ENCODE measurements at regions not wholly inside any gene's neighbourhood (a gene's known extent, or its start where the extent isn't known, plus 50 kb on each side); places are given as distances from the start of the nearest gene placed in this dataset.

DNA sequence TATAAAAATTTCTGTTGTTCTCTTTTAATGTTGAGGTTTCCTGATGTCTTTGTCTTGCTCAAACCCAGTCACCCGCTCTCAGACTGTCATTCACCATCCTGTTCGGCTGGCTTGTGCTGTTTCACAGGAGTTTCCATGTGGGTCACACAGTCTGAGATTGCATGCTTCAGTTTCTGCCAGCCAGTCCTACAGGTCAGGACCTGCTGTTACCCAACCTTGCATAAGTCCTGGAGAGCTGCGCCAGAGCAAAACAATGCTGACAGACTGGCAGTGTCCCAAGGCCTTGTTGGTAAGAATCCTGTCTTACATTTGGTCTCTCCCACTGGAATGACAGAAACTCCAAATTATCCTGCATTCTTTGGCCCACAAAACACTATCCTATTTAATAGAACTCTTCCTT is 340.0 kb upstream of the SLITRK5 start:
- TF ChIP-seq CTCF (IDR thresholded peaks at IDR 0.05; ENCODE audit: extremely low read depth in 1 of 2, insufficient read depth in 1 of 2, low read depth in 1 of 2, low read length in 2 of 2) (no peak), POLR2AphosphoS5 (IDR thresholded peaks at IDR 0.05; ENCODE audit: insufficient read depth, low read depth, low read length) (no peak), EZH2 (IDR thresholded peaks at IDR 0.05; ENCODE audit: borderline replicate concordance, low read depth, low read length, severe bottlenecking) (no peak), FOS (IDR thresholded peaks at IDR 0.05; ENCODE audit: borderline replicate concordance, insufficient read depth, low read length) (no peak), MYC (IDR thresholded peaks at IDR 0.05; ENCODE audit: low read depth, low read length) (no peak), POLR2A (IDR thresholded peaks at IDR 0.05; ENCODE audit: low read depth, low read length) (no peak), MAX (IDR thresholded peaks at IDR 0.05; ENCODE audit: insufficient read depth, insufficient read length) (no peak), GATA2 (IDR thresholded peaks at IDR 0.05; ENCODE audit: insufficient read depth, insufficient read length, low read depth, low read length) (no peak), JUN (IDR thresholded peaks at IDR 0.05; ENCODE audit: borderline replicate concordance, insufficient read depth, insufficient read length, low read depth) (no peak)
